Epithelial cell of esophagus (primary cell): ENCODE measurements at regions not wholly inside any gene's neighbourhood (a gene's known extent, or its start where the extent isn't known, plus 50 kb on each side); places are given as distances from the start of the nearest gene placed in this dataset.

Experiments
- DNase-seq: peaks from one replicate; pipeline ENCODE4 v3.0.0; 2010; ENCODE audit warnings: low read depth
- H3K4me3 ChIP-seq: 2 replicates; pipeline ENCODE4 v1.5.1; 2011; ENCODE audit warnings: mild to moderate bottlenecking, low read length, control low read depth
- CTCF ChIP-seq: IDR thresholded peaks from 2 replicates; pipeline ENCODE4 v1.5.1; 2011; ENCODE audit warnings: low read depth, mild to moderate bottlenecking, low read length, control low read depth, inconsistent platforms; ENCODE audit not compliant: insufficient read depth; ENCODE audit errors: missing control alignments

GRCh38 chr18:26618135-26618534, 69.8 kb upstream of the KCTD1 start:
- no peak for DNase-seq
- no peak overlapping the region for H3K4me3 ChIP-seq
- TF ChIP-seq CTCF: no peak

DNA sequence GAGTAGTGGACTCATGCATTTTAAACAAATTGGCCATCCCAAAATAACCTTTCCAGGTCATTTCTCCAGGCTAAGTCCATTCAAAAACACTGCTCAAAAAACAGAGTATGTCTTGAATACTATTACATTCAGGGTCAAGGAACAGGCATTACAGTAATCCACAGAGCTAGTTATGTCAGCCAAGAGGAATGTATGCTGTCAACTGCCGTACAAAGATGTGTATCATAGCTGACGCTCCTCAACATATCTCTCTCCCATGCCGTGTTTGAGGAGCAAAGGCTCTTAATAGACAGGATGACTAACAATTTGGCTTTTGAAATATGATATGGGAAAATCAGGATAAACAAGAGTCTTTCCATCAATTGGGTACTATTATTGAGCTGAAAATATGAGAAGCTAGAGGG, 68.8 kb upstream of the KCTD1 start:
- H3K4me3 ChIP-seq: no peak overlapping the region
- DNase-seq: peak; percentile 97
- no peak for TF ChIP-seq CTCF

DNA sequence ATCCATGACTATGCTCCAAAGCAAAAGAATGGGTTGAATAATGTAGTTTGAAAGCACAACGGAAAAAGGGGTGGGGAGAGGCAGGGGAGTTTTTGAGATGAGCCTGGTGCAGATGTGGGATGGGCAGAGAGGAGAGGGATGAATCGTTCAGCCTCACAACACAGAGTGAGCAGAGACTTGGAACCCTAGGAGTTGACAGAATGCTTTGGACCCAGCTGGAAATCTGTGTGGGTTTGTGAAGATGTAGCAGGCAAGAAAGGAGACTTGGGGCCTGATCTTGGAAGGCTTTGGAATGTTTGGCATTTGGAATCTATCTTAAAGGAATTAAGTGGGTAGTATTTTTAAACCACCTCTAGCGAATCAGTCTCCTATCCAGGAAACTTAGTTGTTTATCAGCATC, 66.0 kb upstream of the KCTD1 start:
- no peak for TF ChIP-seq CTCF
- no peak for DNase-seq
- no peak overlapping the region for H3K4me3 ChIP-seq
